ENCODE measurements at regions not wholly inside any gene's neighbourhood (a gene's known extent, or its start where the extent isn't known, plus 50 kb on each side); places are given as distances from the start of the nearest gene placed in this dataset.
"Not testable (repeated sequence)": the region's sequence is repeated elsewhere in the genome, so short reads cannot be mapped to it uniquely, and the experiment has no call there.

DNA sequence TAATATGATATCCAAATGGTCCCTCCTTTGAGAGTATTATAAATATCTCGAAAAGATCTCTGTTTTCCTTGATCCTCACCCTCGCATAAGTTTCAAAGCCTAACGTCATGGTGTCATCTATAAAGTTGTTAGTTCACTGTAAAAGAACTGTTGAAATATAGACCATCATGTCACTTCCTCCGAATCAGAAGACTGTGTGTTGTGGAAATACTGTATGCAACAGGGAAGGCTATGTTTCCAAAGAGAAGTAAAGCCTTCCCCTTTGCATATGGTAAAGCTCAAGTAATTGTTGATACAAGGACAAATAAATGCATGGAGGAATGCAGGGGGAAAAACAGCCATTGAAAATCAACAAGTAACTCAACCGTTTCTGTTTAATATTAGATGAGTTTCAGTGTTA lies 125.9 kb downstream of the ZNF365 start:
- not testable (repeated sequence) for DNase-seq

DNA sequence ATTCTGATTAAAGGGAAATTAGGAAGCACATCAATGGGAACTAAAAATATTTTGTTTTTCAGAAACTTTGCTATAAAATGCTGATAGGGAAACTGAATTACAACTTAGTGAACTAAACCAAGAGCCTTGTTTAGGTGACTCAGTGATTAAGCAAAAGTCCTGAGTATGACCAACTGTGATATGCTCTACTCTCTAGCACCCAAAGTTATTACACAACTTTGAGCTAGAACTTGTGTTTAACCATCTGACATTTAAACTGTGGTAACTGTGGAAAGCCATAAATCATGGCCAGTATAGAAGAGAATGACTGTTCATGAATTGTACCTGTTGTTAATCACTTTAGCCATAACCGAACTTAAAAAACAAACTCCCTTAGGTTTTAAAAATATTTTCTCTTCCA lies 127.4 kb downstream of the ZNF365 start:
- no peak for DNase-seq

DNA sequence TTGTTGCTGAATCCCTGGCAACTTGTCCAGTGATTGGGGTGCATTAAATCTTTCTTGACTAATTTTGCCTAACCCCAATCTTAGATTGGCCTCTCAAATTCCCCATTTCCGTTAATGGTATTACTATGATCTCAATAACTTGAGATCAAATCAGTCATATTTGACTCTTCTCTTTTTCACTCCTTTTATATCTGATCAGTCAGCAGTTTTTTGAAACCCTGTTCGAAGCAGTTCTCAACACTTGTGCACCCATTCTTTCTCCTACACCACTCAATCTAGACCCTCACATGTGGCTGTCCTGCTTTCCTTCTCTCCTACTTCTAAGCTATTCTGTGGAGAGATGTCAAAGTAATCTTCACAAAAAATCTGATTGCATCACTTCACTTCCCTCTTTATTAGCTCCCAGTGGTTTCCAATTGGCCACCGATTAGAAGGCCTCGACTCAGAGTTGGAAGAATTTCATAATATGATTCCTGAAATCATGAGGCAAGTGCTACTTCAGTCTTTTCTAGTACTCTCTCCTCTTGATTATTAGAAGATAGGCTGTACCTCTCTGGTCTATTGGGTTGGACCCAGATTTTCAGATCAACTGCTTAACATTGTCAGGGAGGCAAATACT lies 128.9 kb downstream of the ZNF365 start:
- DNase-seq = no peak

DNA sequence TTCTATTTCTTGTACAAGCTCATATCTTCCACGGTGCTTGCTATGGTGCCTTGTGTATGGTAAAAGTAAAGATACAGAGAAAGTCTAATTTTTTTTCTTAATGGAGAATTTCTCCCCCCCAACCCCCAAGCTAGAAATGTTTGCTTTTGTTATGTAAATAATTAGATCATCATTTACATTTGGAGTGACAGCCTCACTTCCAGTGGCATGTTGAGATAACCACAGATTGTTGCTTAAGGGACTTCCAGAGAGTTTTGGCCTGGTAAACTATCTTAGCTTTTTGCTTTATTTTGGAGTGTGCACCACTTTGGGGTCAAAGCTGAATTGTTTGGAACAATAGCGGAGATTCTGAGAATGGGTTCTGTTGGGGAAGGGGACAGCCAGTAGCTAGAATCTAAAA lies 129.7 kb downstream of the ZNF365 start:
- no peak for DNase-seq

DNA sequence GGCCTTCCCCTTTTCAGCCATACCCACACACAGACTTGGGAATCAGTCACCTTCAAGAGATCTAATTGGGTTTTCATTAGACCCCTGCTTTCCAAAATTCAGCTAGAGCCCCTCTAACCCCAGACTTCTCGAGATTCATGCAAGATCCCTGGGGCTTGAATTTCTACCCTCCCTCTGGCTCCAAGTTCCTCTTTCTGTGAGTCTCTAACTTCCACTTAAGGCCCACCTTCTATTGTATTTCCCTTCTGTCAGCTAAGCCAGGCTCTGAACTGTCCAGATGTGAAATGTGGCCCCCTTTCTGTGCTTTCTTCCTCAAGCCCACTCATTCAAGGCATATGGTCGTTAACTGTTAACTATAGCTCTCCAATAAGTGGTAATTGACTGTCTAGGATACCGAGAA lies 132.2 kb downstream of the ZNF365 start:
- DNase-seq = no peak

DNA sequence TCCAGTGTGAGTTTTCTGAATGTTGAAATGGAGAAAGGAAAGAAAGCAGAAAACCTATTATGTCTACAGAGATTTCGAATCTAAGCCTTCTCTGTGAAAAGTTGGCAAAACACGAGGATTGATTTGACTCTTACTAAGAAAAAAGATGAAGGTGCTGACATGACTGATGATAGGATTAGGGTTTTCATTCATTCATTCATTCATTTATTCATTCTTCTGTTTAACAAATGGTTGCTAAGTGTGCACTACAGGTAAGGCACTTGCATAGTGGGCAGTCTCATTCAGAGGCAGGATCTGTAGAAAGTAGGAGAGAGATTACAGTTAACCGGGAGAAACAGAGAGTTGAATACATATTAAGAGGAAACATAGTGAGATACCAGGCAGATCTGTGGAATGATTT lies 137.1 kb downstream of the ZNF365 start:
- no peak for DNase-seq

DNA sequence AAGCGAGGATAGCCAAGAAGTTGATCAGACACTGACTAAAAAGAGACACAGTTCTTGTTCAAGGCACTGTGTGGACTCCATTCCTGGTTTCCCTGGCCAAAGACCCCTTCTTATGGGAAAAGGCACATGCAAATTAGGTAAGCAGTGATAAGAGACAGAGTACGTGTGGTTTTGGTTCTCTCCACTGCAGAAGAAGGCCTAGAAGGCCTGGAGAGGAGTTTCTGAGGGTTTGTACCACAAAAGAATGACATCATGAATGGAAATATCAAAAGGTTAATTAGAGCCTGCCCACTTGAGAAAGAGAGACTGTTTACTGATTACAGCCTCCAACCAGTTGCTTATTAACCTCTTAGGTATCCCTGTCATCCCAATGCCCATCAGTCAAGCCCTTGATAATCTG lies 137.5 kb downstream of the ZNF365 start:
- no peak for DNase-seq

DNA sequence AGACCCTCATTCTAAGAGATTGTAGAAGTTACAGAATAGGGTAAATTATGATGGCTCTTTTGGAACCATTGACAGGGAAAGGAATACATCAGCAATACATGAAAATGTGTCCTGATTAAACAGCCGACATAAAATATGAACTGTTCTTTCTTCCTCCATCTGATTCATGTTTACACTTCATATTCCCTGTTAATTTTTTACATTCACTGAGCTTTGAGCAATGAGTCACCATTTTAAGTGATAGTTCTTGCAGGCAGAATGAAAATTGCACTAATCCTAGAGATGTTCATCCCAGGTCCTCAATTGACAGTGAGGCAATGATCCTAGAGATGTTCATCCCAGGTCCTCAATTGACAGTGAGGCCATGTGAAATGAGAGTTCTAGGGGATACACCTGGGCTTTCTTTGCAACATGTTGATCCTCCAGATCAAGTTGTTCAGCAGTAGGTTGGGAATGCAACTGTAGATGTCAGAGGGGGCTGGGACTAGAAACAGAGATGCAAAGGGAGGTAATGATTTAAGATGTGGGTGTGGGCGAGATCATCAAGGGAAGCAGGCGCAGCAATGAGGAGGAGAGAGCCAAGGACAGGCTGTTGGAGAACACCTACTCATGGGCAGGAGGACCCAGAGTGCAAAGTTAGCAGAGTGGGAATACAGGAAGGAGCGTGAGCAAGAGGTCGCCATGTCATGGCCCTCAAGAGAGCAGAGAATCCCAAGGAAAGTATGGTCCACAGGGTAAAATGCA lies 138.7 kb downstream of the ZNF365 start:
- no peak for DNase-seq

DNA sequence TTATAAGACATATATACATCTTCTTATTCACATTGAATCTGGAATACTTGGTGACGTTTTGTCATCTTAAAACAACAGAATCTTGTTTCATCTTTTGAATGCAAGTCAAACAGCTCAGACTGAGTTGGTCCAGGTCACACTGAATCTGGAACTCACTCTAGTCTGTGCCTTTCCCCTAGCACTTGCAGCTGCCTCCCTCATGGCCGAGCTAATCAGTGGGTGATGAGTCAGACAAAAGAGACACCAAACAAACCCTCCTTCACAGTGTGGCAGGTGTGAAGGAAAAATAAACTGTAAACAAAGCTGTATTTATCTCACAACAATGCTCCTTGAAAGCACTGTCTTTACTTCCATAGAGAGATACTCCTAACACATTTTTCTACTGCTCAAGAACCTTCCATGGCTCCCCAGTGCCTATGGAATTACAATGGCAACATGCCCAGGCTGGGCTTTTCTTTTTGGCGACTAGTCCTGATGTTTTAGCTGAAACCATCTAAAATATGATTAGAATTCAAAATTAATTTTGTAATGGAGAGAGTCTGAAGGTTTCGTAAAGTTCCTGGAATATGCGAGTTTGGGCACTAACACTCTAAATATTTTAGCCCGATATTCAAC lies 140.0 kb downstream of the ZNF365 start:
- no peak for DNase-seq

DNA sequence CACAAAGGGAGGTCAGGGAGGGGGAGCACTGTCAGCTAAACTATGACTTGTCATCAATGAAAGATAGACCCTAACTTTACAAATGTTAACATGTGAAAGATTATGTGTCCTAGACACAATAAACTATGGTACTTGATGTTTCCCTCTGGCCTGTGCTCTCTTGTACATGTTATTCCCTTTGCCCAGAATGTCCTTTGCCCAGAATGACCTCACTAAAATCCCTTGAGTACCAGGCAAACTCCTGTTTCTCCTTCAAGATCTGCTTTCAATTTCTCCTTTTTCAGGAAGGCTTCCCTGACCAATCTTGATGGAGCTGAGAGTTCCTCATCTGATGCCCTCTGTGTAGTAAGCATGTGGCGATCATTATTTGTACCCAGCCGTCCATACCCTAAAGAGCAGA lies 143.1 kb downstream of the ZNF365 start:
- DNase-seq = no peak

DNA sequence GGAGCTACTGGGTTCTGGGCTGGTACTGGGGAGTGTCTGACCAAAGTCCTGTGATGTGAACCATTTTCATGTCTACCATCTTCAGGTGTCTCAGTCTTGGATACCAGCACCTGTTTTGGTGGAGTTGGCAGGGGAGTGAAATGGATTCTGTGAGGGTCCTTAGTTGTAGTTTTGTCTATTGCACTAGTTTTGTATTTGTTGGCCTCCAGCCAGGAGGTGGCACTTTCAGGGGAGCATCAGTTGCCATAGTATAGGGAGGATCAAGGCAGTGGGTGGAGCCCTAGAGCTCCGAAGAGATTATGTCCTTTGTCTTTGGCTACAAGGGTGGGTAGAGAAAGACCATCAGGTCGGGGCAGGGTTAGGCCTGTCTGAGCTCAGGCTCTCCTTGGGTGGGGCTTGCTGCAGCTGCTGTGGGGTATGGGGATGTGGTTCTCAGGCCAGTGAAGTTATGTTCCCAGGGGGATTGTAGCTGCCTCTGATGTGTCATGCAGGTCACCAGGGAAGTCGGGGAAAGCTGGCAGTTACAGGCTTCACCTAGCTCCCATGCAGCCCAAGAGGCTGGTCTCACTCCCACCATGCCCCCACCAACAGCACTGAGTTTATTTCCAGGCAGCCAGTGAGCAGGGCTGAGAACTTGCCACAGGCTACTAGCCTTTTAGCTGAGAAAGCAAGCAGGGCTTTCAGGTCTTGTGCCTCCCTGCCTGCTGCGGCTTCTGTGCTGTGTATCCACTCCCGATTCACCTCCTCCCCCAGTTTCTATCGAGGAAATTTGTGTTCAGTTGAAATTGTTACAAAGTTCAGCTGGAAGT lies 153.1 kb downstream of the ZNF365 start:
- no peak for DNase-seq

DNA sequence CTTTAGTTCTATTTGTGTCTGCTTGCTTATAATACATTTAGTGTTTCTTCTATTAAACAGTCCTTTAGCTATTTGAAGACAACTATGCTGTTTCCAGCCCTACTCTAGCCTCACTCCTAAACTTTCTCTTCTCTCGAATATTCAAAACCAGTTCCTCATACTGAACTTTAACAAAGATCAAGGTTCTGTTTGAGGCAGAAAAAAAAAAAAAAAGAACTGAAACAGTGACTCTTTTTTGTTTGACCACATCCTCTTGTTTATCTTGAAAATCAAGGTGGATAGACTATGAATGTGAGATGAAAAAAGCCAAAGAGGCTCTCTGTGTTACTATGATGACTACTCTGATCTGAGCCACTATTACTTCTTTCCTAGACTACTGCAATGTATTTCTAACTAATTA lies 154.3 kb downstream of the ZNF365 start:
- no peak for DNase-seq

DNA sequence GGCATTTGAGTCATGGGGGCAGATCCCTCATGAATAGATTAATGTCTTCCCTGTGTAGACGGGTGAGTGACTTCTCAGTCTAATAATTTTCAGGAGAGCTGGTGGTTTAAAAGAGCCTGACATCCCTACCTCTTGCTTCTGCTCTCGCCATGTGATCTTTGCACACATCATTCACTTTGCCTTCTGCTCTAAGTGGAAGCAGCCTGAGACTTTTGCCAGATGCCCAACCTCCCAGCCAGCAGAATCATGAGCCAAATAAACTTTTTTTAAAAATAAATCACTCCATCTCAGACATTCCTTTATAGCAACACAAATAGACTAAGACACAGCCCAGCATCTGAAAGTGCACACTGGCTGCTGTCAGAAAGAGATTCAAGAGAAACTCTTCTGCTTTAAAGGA lies 155.2 kb downstream of the ZNF365 start:
- DNase-seq = no peak

DNA sequence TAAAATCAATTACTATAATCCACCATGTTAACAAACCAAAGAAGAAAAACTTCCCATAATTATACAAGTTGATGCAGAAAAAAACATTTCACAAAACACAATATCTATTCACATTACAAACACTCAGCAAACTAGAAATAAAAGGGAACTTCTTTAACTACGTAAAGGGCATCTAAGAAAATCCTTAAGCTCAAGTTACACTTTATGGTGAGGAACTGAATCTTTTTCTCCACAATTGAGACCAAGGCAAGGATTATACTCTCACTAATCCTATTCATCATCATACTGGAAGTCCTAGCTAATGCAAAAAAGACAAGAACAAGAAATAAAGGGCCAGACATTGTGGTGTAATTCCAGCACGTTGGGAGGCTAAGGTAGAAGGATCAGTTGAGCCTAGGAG lies 159.9 kb downstream of the ZNF365 start:
- DNase-seq = no peak

DNA sequence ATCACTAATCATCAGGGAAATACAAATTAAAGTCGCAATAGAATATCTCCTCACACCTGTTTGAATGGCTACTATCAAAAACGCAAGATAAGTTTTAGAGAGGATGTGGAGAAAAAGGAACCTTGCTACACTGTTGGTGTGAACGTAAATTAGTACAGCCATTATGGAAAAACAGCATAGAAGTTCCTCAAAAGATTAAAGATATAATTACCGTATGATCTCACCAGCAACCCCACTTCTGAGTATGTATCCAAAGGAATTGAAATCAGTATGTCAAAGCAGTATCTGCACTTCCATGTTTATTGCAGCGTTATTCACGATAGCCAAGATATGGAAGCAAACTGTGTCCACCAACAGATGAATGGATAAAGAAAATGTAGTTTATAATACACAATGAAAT lies 164.4 kb downstream of the ZNF365 start:
- no peak for DNase-seq

DNA sequence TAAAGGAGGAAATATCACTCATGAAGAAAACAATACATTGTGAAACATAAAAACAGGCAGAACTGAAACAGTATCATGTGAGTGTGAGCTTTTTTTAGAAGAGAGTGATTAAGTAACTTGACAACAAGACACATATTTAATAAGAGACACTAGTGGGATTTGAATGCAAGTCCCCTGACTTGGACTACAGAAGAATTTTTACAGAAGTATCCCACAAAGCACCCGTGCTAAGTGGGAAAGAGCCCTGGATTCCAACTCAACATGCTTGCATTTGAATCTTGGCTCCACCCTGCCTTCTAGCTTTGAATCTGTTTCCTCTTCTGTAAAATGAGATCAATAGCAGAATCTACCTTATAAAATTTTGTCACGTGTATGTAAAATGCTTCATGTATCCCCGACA lies 166.2 kb downstream of the ZNF365 start:
- no peak for DNase-seq

DNA sequence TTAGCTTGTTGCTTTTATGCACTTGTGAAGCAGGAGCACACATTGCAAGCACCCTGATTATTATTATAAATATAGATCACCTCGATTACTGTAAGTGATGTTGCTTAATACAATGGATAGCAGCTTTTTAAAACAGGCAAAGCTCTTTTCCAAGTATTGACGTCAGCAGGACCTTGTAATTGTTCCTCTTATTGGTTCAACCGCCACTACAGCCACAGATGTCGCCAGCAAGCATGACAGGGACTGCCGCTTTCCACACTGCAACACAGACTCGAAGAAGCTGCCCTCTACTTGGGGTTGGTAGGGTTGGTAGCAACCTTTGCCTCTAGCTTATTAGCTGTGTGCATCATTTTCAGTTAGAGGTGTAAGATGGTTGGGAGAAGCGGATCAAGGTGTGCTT lies 167.6 kb downstream of the ZNF365 start:
- no peak for DNase-seq

DNA sequence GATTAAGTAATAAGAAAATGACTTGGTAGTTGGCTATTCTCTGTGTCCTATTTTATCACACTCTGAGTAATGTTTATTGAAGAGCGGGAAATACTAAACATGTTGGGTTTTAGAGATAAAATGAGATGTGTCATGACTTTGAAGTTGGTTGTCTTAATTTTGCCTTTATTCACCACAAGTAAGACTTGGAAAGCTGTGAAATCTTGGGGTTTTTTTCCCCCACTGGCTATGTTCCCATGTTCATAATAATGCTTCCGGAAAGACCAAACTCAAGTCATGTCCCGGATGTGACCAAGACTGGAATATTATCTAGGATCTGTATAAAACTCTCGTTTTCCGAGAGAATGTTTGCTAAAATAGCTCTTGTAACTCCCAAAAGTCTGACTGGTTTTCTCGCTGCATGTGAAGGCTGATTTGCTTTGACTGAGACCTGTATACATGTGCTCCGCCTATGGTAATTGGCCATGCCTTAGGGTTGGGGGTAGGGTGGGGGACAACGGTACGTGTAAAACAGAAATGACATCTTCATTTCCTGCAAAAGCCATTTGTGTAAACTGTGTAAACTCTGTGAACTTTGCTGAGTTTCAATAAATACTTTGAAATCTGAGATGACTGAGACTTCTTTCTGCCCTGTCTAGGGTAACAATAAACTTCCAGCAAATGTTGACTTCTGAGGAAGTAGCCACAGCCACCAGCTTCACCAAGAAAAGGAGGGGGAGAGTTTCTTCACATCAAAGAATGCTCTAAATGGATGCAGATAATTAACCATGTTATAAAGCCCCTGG lies 169.6 kb downstream of the ZNF365 start:
- DNase-seq = no peak

DNA sequence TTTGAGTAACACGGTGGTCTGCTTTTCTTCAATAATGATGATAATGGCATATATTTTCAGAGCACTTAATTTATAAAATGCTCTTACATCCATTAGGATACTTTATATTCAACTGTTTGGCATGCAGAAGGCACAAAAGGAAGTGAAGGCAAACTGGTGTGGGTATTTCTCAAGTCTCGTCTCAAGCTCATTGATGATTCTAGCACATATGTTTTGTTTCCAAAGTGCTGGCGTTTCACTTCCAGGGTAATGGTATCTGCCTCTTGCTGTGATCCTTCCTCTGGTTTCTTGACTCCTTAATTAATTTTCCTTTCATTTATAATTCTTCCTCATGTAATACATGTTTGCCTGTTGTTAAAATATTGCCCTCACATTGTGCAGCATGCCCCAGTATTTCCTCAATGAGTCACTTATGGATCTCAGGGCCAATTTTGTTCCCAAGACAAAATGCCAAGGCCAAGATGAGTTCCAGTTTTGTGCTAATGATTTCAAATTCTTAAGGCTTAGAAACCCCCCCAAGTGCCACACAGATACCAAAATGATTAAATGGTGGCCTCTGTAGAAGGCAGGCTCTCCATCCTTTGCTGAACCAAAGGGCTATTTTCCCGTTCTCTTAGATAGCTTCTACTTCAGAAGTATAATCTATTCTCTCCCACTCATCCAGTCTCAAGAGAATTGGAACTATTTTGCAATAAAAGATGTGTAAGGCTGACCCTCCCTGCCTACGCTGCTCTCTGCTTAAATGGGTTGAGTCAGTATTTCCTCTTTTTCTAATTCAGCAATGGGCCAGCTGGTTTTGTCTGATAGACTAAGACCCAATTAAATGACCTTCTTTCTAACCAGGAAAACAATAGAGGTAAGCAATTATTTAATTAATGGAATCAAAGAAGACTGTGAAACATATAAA lies 171.2 kb downstream of the ZNF365 start:
- DNase-seq = no peak

DNA sequence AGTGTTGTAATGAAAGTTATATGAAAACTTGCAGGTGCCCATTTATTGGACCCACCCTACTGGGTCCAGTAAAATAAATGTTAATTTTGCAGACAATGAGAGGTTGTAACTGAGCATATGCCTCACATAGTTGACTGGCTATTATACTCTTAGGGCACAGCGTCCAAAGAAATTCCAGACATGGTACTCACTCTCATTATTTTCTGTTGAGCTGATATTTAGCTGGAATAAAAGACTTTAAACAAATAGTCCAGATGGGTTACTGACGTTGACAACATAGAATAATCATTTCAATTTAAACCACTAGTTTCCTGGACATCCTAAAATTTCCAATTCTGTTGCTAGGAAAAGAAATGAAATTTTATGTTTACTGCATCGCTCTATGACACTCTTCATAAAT lies 174.5 kb downstream of the ZNF365 start:
- DNase-seq = no peak

DNA sequence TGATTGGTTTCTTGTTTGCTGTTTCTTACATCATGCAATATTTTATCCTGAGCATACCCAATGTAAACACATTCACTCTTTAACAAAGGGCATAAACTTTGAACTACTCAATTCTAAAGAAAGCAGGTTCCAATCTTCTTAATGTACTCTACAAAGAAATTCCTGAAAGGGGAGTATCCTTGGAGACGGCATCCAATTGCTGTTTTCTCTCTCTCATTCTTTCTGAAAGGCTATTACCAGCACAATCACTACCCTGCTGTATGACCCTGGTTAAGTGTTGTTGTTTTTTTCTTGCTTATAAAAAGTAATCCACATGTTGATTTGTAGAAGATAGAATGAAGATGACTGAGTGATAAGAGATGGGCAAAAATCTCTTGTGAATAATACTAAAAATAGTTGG lies 176.0 kb downstream of the ZNF365 start:
- DNase-seq = no peak
